B cell (primary cell): ENCODE measurements at regions not wholly inside any gene's neighbourhood (a gene's known extent, or its start where the extent isn't known, plus 50 kb on each side); places are given as distances from the start of the nearest gene placed in this dataset.

Source experiments
- ATAC-seq: fragments of 200-7000 bp; cut with Tn5 transposase; one replicate; pipeline ENCODE4 v1.10.0; 2021; ENCODE audit warnings: low read depth, mild to moderate bottlenecking, moderate number of reproducible peaks, moderate library complexity
- CTCF ChIA-PET: fragments of 350-600 bp; sonication (Branson Sonifier 250); formaldehyde crosslinking; loops from one replicate; lab custom pipeline; 2021; ENCODE audit warnings: antibody characterized with exemption, inconsistent platforms; lab: Charles Lee
- POLR2A ChIA-PET: fragments of 350-600 bp; sonication (Branson Sonifier 250); formaldehyde crosslinking; loops from one replicate; lab custom pipeline; 2021; ENCODE audit warnings: antibody characterized with exemption; lab: Charles Lee
- DNase-seq: peaks from one replicate; pipeline ENCODE4 v3.0.0; 2013
- H2AFZ ChIP-seq: 2 replicates; pipeline ENCODE4 v1.6.1; 2012; ENCODE audit warnings: mild to moderate bottlenecking, low read depth, low read length; ENCODE audit not compliant: insufficient read depth, poor library complexity, severe bottlenecking
- H3K27ac ChIP-seq, 2 donors: 1 replicate in 1 of 2; 2 replicates in 1 of 2; pipeline ENCODE4 v1.5.1; 2012 to 2013; ENCODE audit warnings: low read length in 2 of 2, mild to moderate bottlenecking in 2 of 2, moderate library complexity in 1 of 2
- H3K27me3 ChIP-seq, 4 experiments: fragments of 200-600 bp in 1 of 4; sonication (generic) in 1 of 4; replicated peaks in 1 of 4; 1 replicate in 2 of 4; 2 replicates in 2 of 4; pipeline versions ENCODE4 v1.6.1 to v1.7.0; 2013 to 2016; ENCODE audit warnings: low read length in 3 of 4, mild to moderate bottlenecking in 2 of 4, mixed read lengths in 1 of 4, moderate library complexity in 1 of 4; ENCODE audit not compliant: insufficient read depth in 4 of 4, control insufficient read depth in 3 of 4; ENCODE audit errors: control extremely low read depth in 1 of 4
- H3K36me3 ChIP-seq, 2 experiments: replicated peaks in 1 of 2; 1 replicate in 1 of 2; 2 replicates in 1 of 2; pipeline versions ENCODE4 v1.6.1 to v1.7.1; 2013; ENCODE audit warnings: low read length in 1 of 2; ENCODE audit not compliant: insufficient read depth in 2 of 2, control insufficient read depth in 1 of 2; ENCODE audit errors: control extremely low read depth in 1 of 2, extremely low read depth in 1 of 2
- H3K4me1 ChIP-seq, 2 donors: fragments of 200-600 bp in 1 of 2; sonication (generic) in 1 of 2; 1 replicate in 1 of 2; 2 replicates in 1 of 2; pipeline versions ENCODE4 v1.5.1 to v1.6.1; 2013 to 2017; ENCODE audit warnings: low read length in 2 of 2; ENCODE audit not compliant: control insufficient read depth in 2 of 2, insufficient read depth in 2 of 2
- H3K4me2 ChIP-seq: replicated peaks from 2 replicates; pipeline ENCODE3; 2012; ENCODE audit warnings: mild to moderate bottlenecking, low read depth, low read length; ENCODE audit not compliant: poor library complexity, severe bottlenecking
- H3K4me3 ChIP-seq, 5 experiments: fragments of 200-600 bp in 1 of 5; sonication (generic) in 1 of 5; 1 replicate in 3 of 5; 2 replicates in 2 of 5; pipeline versions ENCODE4 v1.5.1 to v1.7.0; 2011 to 2016; ENCODE audit warnings: low read length in 4 of 5, mild to moderate bottlenecking in 4 of 5, low read depth in 2 of 5, control low read depth in 1 of 5, moderate library complexity in 1 of 5; ENCODE audit not compliant: insufficient read depth in 1 of 5; ENCODE audit errors: control extremely low read depth in 1 of 5, extremely low read depth in 1 of 5
- H3K79me2 ChIP-seq: fragments of 200-600 bp; sonication (generic); one replicate; pipeline ENCODE4 v1.6.0; 2016; ENCODE audit warnings: low read length; ENCODE audit not compliant: control insufficient read depth, insufficient read depth
- H3K9ac ChIP-seq: fragments of 200-600 bp; sonication (generic); 2 replicates; pipeline ENCODE4 v1.6.1; 2017; ENCODE audit warnings: mild to moderate bottlenecking, low read length, moderate library complexity
- H3K9me3 ChIP-seq, 3 donors: one replicate each; pipeline versions ENCODE4 v1.6.1 to v1.7.1; 2013; ENCODE audit warnings: low read length in 2 of 3; ENCODE audit not compliant: control insufficient read depth in 2 of 3, insufficient read depth in 1 of 3; ENCODE audit errors: control extremely low read depth in 1 of 3
- H4K20me1 ChIP-seq: 2 replicates; pipeline ENCODE4 v1.6.0; 2012; ENCODE audit warnings: mild to moderate bottlenecking, low read length; ENCODE audit not compliant: insufficient read depth, control insufficient read depth, poor library complexity, severe bottlenecking
- H3K27ac Mint-ChIP-seq: one replicate; pipeline ENCODE4 v1.8.0; 2021; ENCODE audit warnings: mixed read lengths
- H3K27me3 Mint-ChIP-seq: one replicate; pipeline ENCODE4 v1.8.0; 2021; ENCODE audit warnings: mixed read lengths
- H3K4me1 Mint-ChIP-seq: one replicate; pipeline ENCODE4 v1.8.0; 2021; ENCODE audit warnings: mixed read lengths
- H3K4me3 Mint-ChIP-seq: one replicate; pipeline ENCODE4 v1.8.0; 2021; ENCODE audit warnings: mixed read lengths
- H3K9me3 Mint-ChIP-seq: one replicate; pipeline ENCODE4 v1.8.0; 2022; ENCODE audit warnings: mixed read lengths; ENCODE audit not compliant: insufficient read depth
- CTCF ChIP-seq: fragments of 200-600 bp; IDR thresholded peaks from one replicate; pipeline ENCODE4 v1.8.0; 2022; ENCODE audit warnings: antibody characterized with exemption, mild to moderate bottlenecking
- EZH2 ChIP-seq: IDR thresholded peaks from 2 replicates; pipeline ENCODE4 v1.6.1; 2012; ENCODE audit warnings: borderline replicate concordance, low read depth, mild to moderate bottlenecking, moderate library complexity, low read length; ENCODE audit not compliant: insufficient read depth, poor library complexity, severe bottlenecking
- WGBS: methylation state at CpG from one replicate; pipeline ENCODE4 v1.1.5; 2013; ENCODE audit warnings: missing lambda C conversion rate; ENCODE audit not compliant: insufficient coverage; 5-methylcytosine and 5-hydroxymethylcytosine counted together
- intact Hi-C: fragments of 100-400 bp; cut with micrococcal nuclease; formaldehyde crosslinking; loops from one replicate; pipeline ENCODE4 v1.10.0; 2022

DNA sequence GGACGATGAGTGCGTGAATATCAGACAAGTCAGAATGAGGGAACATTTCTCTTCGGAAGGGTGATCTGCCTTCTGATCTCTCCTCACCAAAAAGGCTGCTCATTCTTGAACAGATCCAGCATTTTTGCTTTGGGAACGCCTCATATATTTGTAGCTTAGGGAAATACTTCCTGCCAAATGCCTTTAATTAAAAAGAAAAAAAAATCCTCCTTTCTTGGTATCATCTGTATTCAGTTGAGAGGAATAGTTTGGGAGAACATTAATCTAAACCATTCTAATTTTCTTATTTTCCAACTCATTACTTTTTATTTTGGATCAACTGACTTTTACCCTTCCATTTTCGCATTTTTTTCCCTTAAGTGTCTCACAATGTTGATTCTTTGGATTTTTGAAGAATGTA is 163.4 kb downstream of the SNX18 start:
- Mint-ChIP-seq H3K9me3 (no peaks in the 10 kb centered on the region), H3K4me1 (peaks cover 7% of the 10 kb centered on the region), H3K27me3 (no peaks in the 10 kb centered on the region), H3K4me3 (no peak overlapping the region), H3K27ac (no peak overlapping the region)
- H3K4me3 ChIP-seq = no peak overlapping the region
- no peaks in the 10 kb centered on the region for H3K9me3 ChIP-seq
- ChIA-PET POLR2A (no interaction called here), CTCF (interaction anchor here (1.5 kb wide), 1 partner anchor 163 kb away, joined by 4 read pairs; no protein-coding TSS in a partner anchor)
- intact Hi-C loops = no loop called here
- H3K27ac ChIP-seq = no peak overlapping the region
- no peaks in the 10 kb centered on the region for H3K36me3 ChIP-seq
- no peak overlapping the region for H2AFZ ChIP-seq
- ATAC-seq (no peak), DNase-seq (no peak)
- WGBS = 100% methylated on average over 3 of the region's 5 CpGs
- H3K79me2 ChIP-seq = no peaks in the 10 kb centered on the region
- no peak overlapping the region for H3K4me2 ChIP-seq
- peaks cover 3 to 11% of the 10 kb centered on the region in 2 donors for H3K4me1 ChIP-seq
- no peaks in the 10 kb centered on the region for H3K27me3 ChIP-seq
- no peak overlapping the region for H3K9ac ChIP-seq
- TF ChIP-seq EZH2 = no peak
- no peak for TF ChIP-seq CTCF
- H4K20me1 ChIP-seq = no peaks in the 10 kb centered on the region

- no peak for ATAC-seq
- no peak for DNase-seq
- Histone ChIP-seq H3K27me3 (no peaks in the 10 kb centered on the region), H3K4me1 (peaks cover 13 to 19% of the 10 kb centered on the region in 2 donors), H3K27ac (no peak overlapping the region), H3K9ac (no peak overlapping the region), H3K36me3 (no peaks in the 10 kb centered on the region), H3K4me3 (no peak overlapping the region), H3K4me2 (no peak overlapping the region), H3K9me3 (no peaks in the 10 kb centered on the region), H3K79me2 (no peaks in the 10 kb centered on the region), H4K20me1 (no peaks in the 10 kb centered on the region), H2AFZ (no peak overlapping the region)
- TF ChIP-seq EZH2 (no peak), CTCF (no peak)
- peaks cover 4% of the 10 kb centered on the region for H3K9me3 Mint-ChIP-seq
- H3K4me3 Mint-ChIP-seq = no peak overlapping the region
- ChIA-PET CTCF (no interaction called here), POLR2A (no interaction called here)
- peaks cover 20% of the 10 kb centered on the region for H3K4me1 Mint-ChIP-seq
- H3K27me3 Mint-ChIP-seq = no peaks in the 10 kb centered on the region
- H3K27ac Mint-ChIP-seq = no peak overlapping the region
- intact Hi-C loops = no loop called here
- no CpG with 5 or more reads among the region's 2 CpGs for WGBS
These were observed 162.1 kb downstream of the SNX18 start for GRCh38 chr5:54679686-54680085.
